ENCODE measurements at regions not wholly inside any gene's neighbourhood (a gene's known extent, or its start where the extent isn't known, plus 50 kb on each side); places are given as distances from the start of the nearest gene placed in this dataset.

- intact Hi-C loops (cut with DNase I, micrococcal nuclease), result no loop called here
- ATAC-seq (no peak), DNase-seq (no peak)
- Histone ChIP-seq H3K4me3 (no peak overlapping the region), H3K36me3 (ENCODE audit: low read depth) (no peaks in the 10 kb centered on the region), H3K4me1 (ENCODE audit: low read depth) (no peaks in the 10 kb centered on the region), H3K9me3 (no peaks in the 10 kb centered on the region)
- TF ChIP-seq CTCF (IDR thresholded peaks at IDR 0.05), result no peak
Measured at GRCh38 chr2:147718831-147719230, 126.0 kb upstream of the ACVR2A start.

GRCh38 chr2:147716906-147717305 is 127.9 kb upstream of the ACVR2A start:
- ATAC-seq (no peak), DNase-seq (no peak)
- Histone ChIP-seq H3K4me3 (no peak overlapping the region), H3K4me1 (ENCODE audit: low read depth) (no peaks in the 10 kb centered on the region), H3K36me3 (ENCODE audit: low read depth) (no peaks in the 10 kb centered on the region), H3K9me3 (no peaks in the 10 kb centered on the region)
- intact Hi-C loops (cut with DNase I, micrococcal nuclease), result no loop called here
- no peak for TF ChIP-seq CTCF (IDR thresholded peaks at IDR 0.05)

GRCh38 chr2:147715807-147716206 is 129.0 kb upstream of the ACVR2A start:
- no peak for ATAC-seq
- H3K4me1 ChIP-seq (ENCODE audit: low read depth), result no peaks in the 10 kb centered on the region
- TF ChIP-seq CTCF (IDR thresholded peaks at IDR 0.05), result no peak
- H3K36me3 ChIP-seq (ENCODE audit: low read depth), result no peaks in the 10 kb centered on the region
- DNase-seq, result no peak
- no peaks in the 10 kb centered on the region for H3K9me3 ChIP-seq
- intact Hi-C loops (cut with DNase I, micrococcal nuclease), result no loop called here
- no peak overlapping the region for H3K4me3 ChIP-seq

GRCh38 chr2:147714582-147714981 is 130.2 kb upstream of the ACVR2A start:
- ATAC-seq, result no peak

GRCh38 chr2:147713349-147713748 is 131.5 kb upstream of the ACVR2A start:
- Histone ChIP-seq H3K9me3 (no peaks in the 10 kb centered on the region), H3K36me3 (ENCODE audit: low read depth) (no peaks in the 10 kb centered on the region), H3K4me3 (no peak overlapping the region), H3K4me1 (ENCODE audit: low read depth) (no peaks in the 10 kb centered on the region)
- intact Hi-C loops (cut with DNase I, micrococcal nuclease), result no loop called here
- ATAC-seq, result no peak
- DNase-seq, result no peak
- no peak for TF ChIP-seq CTCF (IDR thresholded peaks at IDR 0.05)

More at GRCh38 chr2:147714582-147714981, 130.2 kb upstream of the ACVR2A start:
- no peak for TF ChIP-seq CTCF (IDR thresholded peaks at IDR 0.05)
- Histone ChIP-seq H3K4me1 (ENCODE audit: low read depth) (no peaks in the 10 kb centered on the region), H3K9me3 (no peaks in the 10 kb centered on the region), H3K4me3 (no peak overlapping the region), H3K36me3 (ENCODE audit: low read depth) (no peaks in the 10 kb centered on the region)
- DNase-seq, result no peak
- intact Hi-C loops (cut with DNase I, micrococcal nuclease), result no loop called here

GRCh38 chr2:147712051-147712450 is 132.8 kb upstream of the ACVR2A start:
- ATAC-seq (no peak), DNase-seq (no peak)
- intact Hi-C loops (cut with DNase I, micrococcal nuclease), result no loop called here
- no peak for TF ChIP-seq CTCF (IDR thresholded peaks at IDR 0.05)
- Histone ChIP-seq H3K36me3 (ENCODE audit: low read depth) (no peaks in the 10 kb centered on the region), H3K4me1 (ENCODE audit: low read depth) (no peaks in the 10 kb centered on the region), H3K9me3 (no peaks in the 10 kb centered on the region), H3K4me3 (no peak overlapping the region)

Data from mucosa of descending colon (tissue), 3 donors.